HepG2 (cell line): ENCODE measurements at regions not wholly inside any gene's neighbourhood (a gene's known extent, or its start where the extent isn't known, plus 50 kb on each side); places are given as distances from the start of the nearest gene placed in this dataset.

ENCODE experiments used
- ATAC-seq: fragments of 200-7000 bp; cut with Tn5 transposase; 3 replicates; pipeline ENCODE4 v1.9.1; 2020; ENCODE audit warnings: mild to moderate bottlenecking, moderate library complexity
- BruUV-seq: library from RNA; stranded (reverse); fragments of 400-500 nt; replicated peaks from 2 replicates; lab custom pipeline; 2021; lab: Mats Ljungman, UMichigan
- CTCF ChIA-PET: fragments of 300-600 bp; formaldehyde crosslinking; extraction: SDS; loops from one replicate; lab custom pipeline; 2021; ENCODE audit warnings: low total read pairs, inconsistent platforms, low intra/inter-chr PET ratio; lab: Yijun Ruan, JAX
- POLR2A ChIA-PET: fragments of 350-600 bp; sonication (Branson Sonifier 250); formaldehyde crosslinking; loops from one replicate; lab custom pipeline; 2020; ENCODE audit warnings: antibody characterized with exemption, inconsistent platforms; lab: Yijun Ruan, JAX
- DNase-seq: peaks from one replicate; pipeline ENCODE4 v3.0.0-alpha.2; 2015; ENCODE audit warnings: low spot score
- FAIRE-seq: peaks from 3 replicates; lab custom pipeline; 2011; peaks lifted over from hg19 to GRCh38; lab: Jason Lieb, UNC
- H2AFZ ChIP-seq: one replicate; pipeline ENCODE4 v1.6.1; 2011; ENCODE audit warnings: low read length, inconsistent platforms
- H3K27ac ChIP-seq: fragments of 300-600 bp; 3 replicates; pipeline ENCODE4 v1.8.0; 2011; ENCODE audit warnings: mixed run types, mild to moderate bottlenecking, mixed read lengths, low read length, inconsistent platforms; ENCODE audit not compliant: insufficient read depth; ENCODE audit errors: extremely low read length
- H3K27me3 ChIP-seq, 2 experiments: fragments of 200-600 bp in 1 of 2; 2 replicates in 1 of 2; 3 replicates in 1 of 2; pipeline versions ENCODE4 v1.6.0 to v1.8.0; 2011; ENCODE audit warnings: low read length in 2 of 2, mild to moderate bottlenecking in 2 of 2, moderate library complexity in 2 of 2, inconsistent platforms in 1 of 2; ENCODE audit not compliant: insufficient read depth in 2 of 2, control insufficient read depth in 1 of 2
- H3K36me3 ChIP-seq, 2 experiments: fragments of 200-600 bp in 1 of 2; replicated peaks in 1 of 2; 2 replicates in 1 of 2; 3 replicates in 1 of 2; pipeline versions ENCODE4 v1.5.1 to v1.8.0; 2011; ENCODE audit warnings: low read length in 2 of 2, inconsistent platforms in 1 of 2; ENCODE audit not compliant: insufficient read depth in 2 of 2, control insufficient read depth in 1 of 2
- H3K4me1 ChIP-seq: 2 replicates; pipeline ENCODE4 v1.5.1; 2012; ENCODE audit warnings: low read length, inconsistent platforms; ENCODE audit not compliant: insufficient read depth
- H3K4me2 ChIP-seq: 2 replicates; pipeline ENCODE4 v1.6.0; 2011; ENCODE audit warnings: low read depth, low read length, inconsistent platforms
- H3K4me3 ChIP-seq, 3 experiments: fragments of 200-600 bp in 1 of 3; sonication (generic), shearing (Covaris generic) in 1 of 3; replicated peaks in 1 of 3; 2 replicates each; pipeline ENCODE4 v1.5.1; 2011 to 2016; ENCODE audit warnings: low read length in 3 of 3, inconsistent platforms in 2 of 3, low read depth in 2 of 3, mild to moderate bottlenecking in 2 of 3, control low read depth in 1 of 3, mixed read lengths in 1 of 3; ENCODE audit not compliant: insufficient read depth in 1 of 3
- H3K79me2 ChIP-seq: one replicate; pipeline ENCODE4 v1.6.1; 2011; ENCODE audit warnings: low read length, inconsistent platforms; ENCODE audit not compliant: insufficient read depth
- H3K9ac ChIP-seq: 2 replicates; pipeline ENCODE4 v1.6.0; 2011; ENCODE audit warnings: mild to moderate bottlenecking, low read depth, low read length, inconsistent platforms; ENCODE audit not compliant: insufficient read depth
- H3K9me3 ChIP-seq: 2 replicates; pipeline ENCODE4 v1.5.1; 2012; ENCODE audit warnings: mild to moderate bottlenecking, low read length
- H4K20me1 ChIP-seq: 2 replicates; pipeline ENCODE4 v1.6.0; 2011; ENCODE audit warnings: inconsistent platforms, mild to moderate bottlenecking, low read length, moderate library complexity; ENCODE audit not compliant: insufficient read depth
- ARID3A ChIP-seq: IDR thresholded peaks from 2 replicates; pipeline ENCODE4 v1.6.1; 2012; ENCODE audit warnings: low read depth, low read length, improper control_type of control experiment
- ASH2L ChIP-seq: fragments of 300-600, 200-600 bp; sonication (generic); IDR thresholded peaks from 2 replicates; pipeline ENCODE4 v1.7.0; 2017; ENCODE audit warnings: low read depth, mild to moderate bottlenecking, moderate library complexity, mixed read lengths, low read length; ENCODE audit not compliant: insufficient read length
- BORCS8-MEF2B ChIP-seq: sonication (generic); formaldehyde crosslinking; IDR thresholded peaks from 2 replicates; pipeline ENCODE4 v1.8.0; 2022; ENCODE audit warnings: mild to moderate bottlenecking, missing genetic modification reagents
- ELF4 ChIP-seq: sonication (generic); formaldehyde crosslinking; IDR thresholded peaks from 2 replicates; pipeline ENCODE4 v1.5.0; 2020; ENCODE audit warnings: missing genetic modification reagents, mild to moderate bottlenecking, moderate library complexity, borderline replicate concordance
- GABPA ChIP-seq, 2 experiments: IDR thresholded peaks; 2 replicates each; pipeline ENCODE4 v1.6.1; 2011 to 2016; ENCODE audit warnings: low read depth in 2 of 2, low read length in 1 of 2, missing biosample characterization in 1 of 2, missing genetic modification characterization in 1 of 2
- MXD1 ChIP-seq: sonication (generic); formaldehyde crosslinking; IDR thresholded peaks from 2 replicates; pipeline ENCODE4 v1.4.0; 2020; ENCODE audit warnings: mild to moderate bottlenecking, missing genetic modification reagents
- NR2C2 ChIP-seq: sonication (generic); formaldehyde crosslinking; IDR thresholded peaks from 2 replicates; pipeline ENCODE4 v1.4.0; 2020; ENCODE audit warnings: missing genetic modification reagents, mild to moderate bottlenecking, moderate library complexity, borderline replicate concordance
- ONECUT2 ChIP-seq: sonication (generic); formaldehyde crosslinking; IDR thresholded peaks from 2 replicates; pipeline ENCODE4 v1.4.0; 2020; ENCODE audit warnings: missing genetic modification reagents
- RXRA ChIP-seq: sonication (generic); formaldehyde crosslinking; IDR thresholded peaks from 2 replicates; pipeline ENCODE4 v1.5.1; 2020; ENCODE audit warnings: missing genetic modification reagents
- ZNF383 ChIP-seq: sonication (generic); formaldehyde crosslinking; IDR thresholded peaks from 2 replicates; pipeline ENCODE4 v1.4.0; 2020; ENCODE audit warnings: missing genetic modification reagents, mild to moderate bottlenecking, borderline replicate concordance
- WGBS: methylation state at CpG from one replicate; pipeline ENCODE4 v1.1.6; 2017; ENCODE audit warnings: low lambda C conversion rate; 5-methylcytosine and 5-hydroxymethylcytosine counted together
- in situ Hi-C: cut with HindIII; loops from 2 replicates; pipeline ENCODE4 v1.10.0; 2017; ENCODE audit warnings: low pct_unique_long_range_greater_than_20kb; ENCODE audit not compliant: extremely low pct_ligation_motif_present
- intact Hi-C: fragments of 100-400 bp; cut with micrococcal nuclease; formaldehyde crosslinking; loops from one replicate; pipeline ENCODE4 v1.10.0; 2022; ENCODE audit not compliant: unreplicated experiment

GRCh38 chr3:181888234-181888633, 176.5 kb downstream of the SOX2 start:
- Histone ChIP-seq H3K9me3 (no peaks in the 10 kb centered on the region), H3K27me3 (no peaks in the 10 kb centered on the region), H3K27ac (no peak overlapping the region), H2AFZ (no peak overlapping the region), H3K36me3 (no peaks in the 10 kb centered on the region), H3K4me1 (no peaks in the 10 kb centered on the region), H3K9ac (no peak overlapping the region), H3K79me2 (no peaks in the 10 kb centered on the region), H4K20me1 (no peaks in the 10 kb centered on the region), H3K4me2 (no peak overlapping the region), H3K4me3 (no peak overlapping the region)
- TF ChIP-seq ELF4 (CRISPR knock-in tag) (no peak), ZNF383 (CRISPR knock-in tag) (no peak), ARID3A (no peak), RXRA (CRISPR knock-in tag) (no peak), MXD1 (CRISPR knock-in tag) (no peak), NR2C2 (CRISPR knock-in tag) (no peak), GABPA (IDR thresholded peaks at IDR 0.05; ENCODE audit: low read depth, low read length) (no peak), GABPA (CRISPR knock-in tag; IDR thresholded peaks at IDR 0.05; ENCODE audit: low read depth) (no peak), ONECUT2 (CRISPR knock-in tag) (no peak), ASH2L (no peak), BORCS8-MEF2B (CRISPR knock-in tag) (no peak)
- intact Hi-C loops, result no loop called here
- DNase-seq, result no peak
- FAIRE-seq, result no peak
- no peak for ATAC-seq
- ChIA-PET POLR2A (no interaction called here), CTCF (no interaction called here)
- 13% methylated on average over 3 of the region's 3 CpGs for WGBS
- no TSS peak for BruUV-seq
- in situ Hi-C loops, result no loop called here
